ENCODE measurements at regions not wholly inside any gene's neighbourhood (a gene's known extent, or its start where the extent isn't known, plus 50 kb on each side); places are given as distances from the start of the nearest gene placed in this dataset.

GRCh38 chr5:116666901-116667300 lies 92.3 kb upstream of the SEMA6A start:
- no peak for DNase-seq
- H3K4me3 ChIP-seq = no peak overlapping the region
- no peak overlapping the region for H3K27ac ChIP-seq
- no peaks in the 10 kb centered on the region for H3K27me3 ChIP-seq
- peaks cover 0 to under 1% (median 0%) of the 10 kb centered on the region in 3 donors for H3K9me3 ChIP-seq
- TF ChIP-seq POLR2A (IDR thresholded peaks at IDR 0.05) (no peak), CTCF (IDR thresholded peaks at IDR 0.05) (no peak)
- H3K4me1 ChIP-seq = peaks cover 0 to 19% (median 0%) of the 10 kb centered on the region in 3 donors
- intact Hi-C loops (cut with DNase I) = no loop called here
- WGBS, 2 donors = 42 to 43% methylated on average over 2 to 3 of the region's 3 CpGs
- H3K36me3 ChIP-seq = no peaks in the 10 kb centered on the region

- no peak overlapping the region for H3K4me3 ChIP-seq
- 44 to 58% methylated on average over 5 of the region's 5 CpGs for WGBS, 2 donors
- intact Hi-C loops (cut with DNase I) = no loop called here
- peaks cover 0 to 13% (median 0%) of the 10 kb centered on the region in 3 donors for H3K9me3 ChIP-seq
- peaks cover 0 to 19% (median 0%) of the 10 kb centered on the region in 3 donors for H3K4me1 ChIP-seq
- DNase-seq = no peak
- H3K36me3 ChIP-seq = no peaks in the 10 kb centered on the region
- H3K27me3 ChIP-seq = no peaks in the 10 kb centered on the region
- TF ChIP-seq CTCF (IDR thresholded peaks at IDR 0.05) (no peak), POLR2A (IDR thresholded peaks at IDR 0.05) (no peak)
- H3K27ac ChIP-seq = no peak overlapping the region
Measured at GRCh38 chr5:116664988-116665387, 90.4 kb upstream of the SEMA6A start.

- Histone ChIP-seq H3K4me3 (no peak overlapping the region), H3K27me3 (no peaks in the 10 kb centered on the region), H3K4me1 (peaks cover 0 to 12% (median 0%) of the 10 kb centered on the region in 3 donors), H3K27ac (no peak overlapping the region), H3K36me3 (no peaks in the 10 kb centered on the region), H3K9me3 (peaks cover 0 to 13% (median 0%) of the 10 kb centered on the region in 3 donors)
- 38 to 59% methylated on average over 1 of the region's 1 CpG for WGBS, 2 donors
- TF ChIP-seq CTCF (IDR thresholded peaks at IDR 0.05) (no peak), POLR2A (IDR thresholded peaks at IDR 0.05) (no peak)
- no peak for DNase-seq
- intact Hi-C loops (cut with DNase I) = no loop called here
Measured at GRCh38 chr5:116663081-116663480, 88.5 kb upstream of the SEMA6A start.

- DNase-seq = no peak
- no peak for TF ChIP-seq POLR2A (IDR thresholded peaks at IDR 0.05)
- no peak for TF ChIP-seq CTCF (IDR thresholded peaks at IDR 0.05)
- Histone ChIP-seq H3K4me3 (no peak overlapping the region), H3K27me3 (no peaks in the 10 kb centered on the region), H3K27ac (no peak overlapping the region), H3K4me1 (no peaks in the 10 kb centered on the region), H3K9me3 (peaks cover 0 to 13% (median 0%) of the 10 kb centered on the region in 3 donors), H3K36me3 (no peaks in the 10 kb centered on the region)
- intact Hi-C loops (cut with DNase I) = no loop called here
- whole genome bisulfite sequencing, 2 donors = 63 to 71% methylated on average over 4 of the region's 4 CpGs
Measured at GRCh38 chr5:116661419-116661818, 86.8 kb upstream of the SEMA6A start.

GRCh38 chr5:116660929-116661328 lies 86.3 kb upstream of the SEMA6A start:
- Histone ChIP-seq H3K27me3 (no peaks in the 10 kb centered on the region), H3K4me1 (no peaks in the 10 kb centered on the region), H3K27ac (no peak overlapping the region), H3K36me3 (no peaks in the 10 kb centered on the region), H3K4me3 (no peak overlapping the region), H3K9me3 (peaks cover 0 to 13% (median 0%) of the 10 kb centered on the region in 3 donors)
- 92% methylated on average over 2 of the region's 5 CpGs; no CpG with 5 or more reads in 1 of the 2 donors for WGBS, 2 donors
- no peak for DNase-seq
- intact Hi-C loops (cut with DNase I) = no loop called here
- TF ChIP-seq POLR2A (IDR thresholded peaks at IDR 0.05) = no peak
- TF ChIP-seq CTCF (IDR thresholded peaks at IDR 0.05) = no peak
